ENCODE measurements at regions not wholly inside any gene's neighbourhood (a gene's known extent, or its start where the extent isn't known, plus 50 kb on each side); places are given as distances from the start of the nearest gene placed in this dataset.

DNA sequence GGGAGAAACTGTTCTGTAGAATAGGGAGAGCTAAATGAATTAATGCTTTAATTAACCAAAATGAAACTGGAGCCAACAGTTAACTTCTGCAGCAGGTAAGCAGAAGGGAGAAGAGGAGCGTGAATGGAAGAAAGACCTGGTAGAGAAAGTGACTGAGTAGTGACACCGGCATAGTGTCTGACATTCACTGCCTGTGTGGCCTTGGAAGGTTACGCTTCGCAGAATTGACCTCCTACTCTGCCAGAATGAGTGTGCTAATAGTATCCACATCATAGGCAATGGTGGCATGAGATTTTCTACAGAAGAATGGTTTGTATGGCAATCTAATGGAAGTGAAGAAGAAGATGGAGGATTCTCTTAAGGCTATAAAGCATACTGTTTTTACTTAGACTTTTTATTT is 614.4 kb downstream of the CPS1 start:
- POLR2A ChIA-PET: no interaction called here
- Mint-ChIP-seq H3K4me3 (no peak overlapping the region), H3K4me1 (no peaks in the 10 kb centered on the region), H3K36me3 (ENCODE audit: low read depth) (no peaks in the 10 kb centered on the region), H3K9me3 (no peaks in the 10 kb centered on the region), H3K27ac (no peak overlapping the region), H3K27me3 (no peaks in the 10 kb centered on the region)
- ATAC-seq (ENCODE audit: low read depth): no peak
- TF ChIP-seq CTCF (IDR thresholded peaks at IDR 0.05): no peak
- no peak for DNase-seq
- intact Hi-C loops (cut with micrococcal nuclease): no loop called here
- CTCF ChIA-PET: no interaction called here

DNA sequence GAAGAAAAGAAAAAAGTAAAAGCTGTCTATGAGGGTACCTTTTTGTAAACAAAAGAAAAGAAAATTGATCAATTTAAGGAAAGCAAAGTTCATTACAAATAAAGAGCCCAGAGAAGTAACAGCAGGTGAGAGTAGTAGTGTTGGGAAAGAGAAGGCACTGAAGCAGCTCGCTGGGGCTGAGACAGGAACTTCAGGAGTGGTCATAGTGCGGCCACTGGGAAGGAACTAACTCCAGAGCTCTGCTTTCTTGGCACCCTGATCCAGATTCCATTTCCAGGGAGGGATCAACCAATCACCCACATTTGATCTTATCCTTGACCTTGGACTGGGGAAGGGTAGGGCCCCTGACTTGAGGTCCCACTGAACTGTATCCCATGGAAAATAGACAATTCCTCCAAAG is 617.6 kb downstream of the CPS1 start:
- ChIA-PET POLR2A (no interaction called here), CTCF (no interaction called here)
- Mint-ChIP-seq H3K27me3 (no peaks in the 10 kb centered on the region), H3K4me3 (no peak overlapping the region), H3K9me3 (no peaks in the 10 kb centered on the region), H3K27ac (no peak overlapping the region), H3K36me3 (ENCODE audit: low read depth) (no peaks in the 10 kb centered on the region), H3K4me1 (no peaks in the 10 kb centered on the region)
- ATAC-seq (ENCODE audit: low read depth) (no peak), DNase-seq (no peak)
- intact Hi-C loops (cut with micrococcal nuclease): no loop called here
- TF ChIP-seq CTCF (IDR thresholded peaks at IDR 0.05): no peak

GRCh38 chr2:211174631-211175030 is 618.2 kb downstream of the CPS1 start:
- Mint-ChIP-seq H3K27me3 (no peaks in the 10 kb centered on the region), H3K4me3 (no peak overlapping the region), H3K4me1 (no peaks in the 10 kb centered on the region), H3K36me3 (ENCODE audit: low read depth) (no peaks in the 10 kb centered on the region), H3K27ac (no peak overlapping the region), H3K9me3 (no peaks in the 10 kb centered on the region)
- intact Hi-C loops (cut with micrococcal nuclease): no loop called here
- CTCF ChIA-PET: no interaction called here
- POLR2A ChIA-PET: no interaction called here
- no peak for DNase-seq
- TF ChIP-seq CTCF (IDR thresholded peaks at IDR 0.05): no peak
- ATAC-seq (ENCODE audit: low read depth): no peak

DNA sequence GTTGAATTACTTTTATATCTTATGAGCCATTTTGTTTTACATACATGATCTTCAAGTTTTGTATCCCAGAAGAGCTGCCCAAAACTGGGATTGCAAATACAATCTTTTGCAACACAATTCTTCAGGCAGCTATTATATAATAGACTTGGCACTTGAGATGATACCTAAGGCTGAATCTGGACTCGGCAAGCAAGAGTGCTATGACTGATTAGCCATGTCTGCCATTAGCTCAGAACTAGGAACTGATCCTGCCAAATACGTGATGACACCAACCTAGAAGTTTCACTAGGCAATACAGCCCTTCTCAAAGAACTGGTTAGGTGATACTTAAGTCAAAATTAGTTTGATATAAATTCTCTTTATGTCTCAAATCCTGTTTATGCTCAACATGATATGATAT is 619.6 kb downstream of the CPS1 start:
- CTCF ChIA-PET: no interaction called here
- Mint-ChIP-seq H3K4me1 (no peaks in the 10 kb centered on the region), H3K9me3 (no peaks in the 10 kb centered on the region), H3K27me3 (no peaks in the 10 kb centered on the region), H3K4me3 (no peak overlapping the region), H3K27ac (no peak overlapping the region), H3K36me3 (ENCODE audit: low read depth) (no peaks in the 10 kb centered on the region)
- TF ChIP-seq CTCF (IDR thresholded peaks at IDR 0.05): no peak
- POLR2A ChIA-PET: no interaction called here
- ATAC-seq (ENCODE audit: low read depth) (no peak), DNase-seq (no peak)
- intact Hi-C loops (cut with micrococcal nuclease): no loop called here

DNA sequence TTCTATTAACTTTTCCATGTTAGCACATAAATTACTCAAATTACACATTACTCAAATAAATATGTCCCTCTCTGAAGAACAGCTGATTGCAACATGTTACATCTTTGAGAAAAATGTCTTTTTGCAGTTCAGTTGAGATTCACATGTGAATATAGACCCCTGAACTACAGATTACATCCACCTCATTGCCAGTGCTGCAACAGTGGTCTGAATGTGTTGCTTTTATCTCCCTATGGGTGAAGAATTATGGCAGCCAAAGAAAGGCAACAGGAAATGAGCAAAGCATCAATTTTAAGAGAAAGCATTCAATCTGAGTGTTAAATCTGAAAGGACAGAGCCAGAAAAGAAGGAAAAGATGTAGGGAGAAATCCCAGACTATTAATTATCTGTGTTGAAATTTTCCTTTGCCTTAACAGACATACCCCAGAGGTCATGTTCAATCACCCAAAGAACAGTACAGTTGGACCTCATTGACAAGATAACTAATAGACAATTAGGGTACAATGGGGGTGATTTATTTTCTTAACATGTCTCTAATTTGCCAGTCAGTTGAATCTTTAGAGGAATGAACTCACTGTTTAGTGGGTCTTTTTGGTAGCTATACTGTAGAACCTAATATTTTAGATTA is 620.2 kb downstream of the CPS1 start:
- Mint-ChIP-seq H3K27ac (no peak overlapping the region), H3K4me1 (no peaks in the 10 kb centered on the region), H3K27me3 (no peaks in the 10 kb centered on the region), H3K36me3 (ENCODE audit: low read depth) (no peaks in the 10 kb centered on the region), H3K4me3 (no peak overlapping the region), H3K9me3 (no peaks in the 10 kb centered on the region)
- CTCF ChIA-PET: no interaction called here
- intact Hi-C loops (cut with micrococcal nuclease): no loop called here
- POLR2A ChIA-PET: no interaction called here
- ATAC-seq (ENCODE audit: low read depth) (no peak), DNase-seq (no peak)
- no peak for TF ChIP-seq CTCF (IDR thresholded peaks at IDR 0.05)

Data from activated B cell treated with CpG ODN at 0.5 μM for 24 hours (primary cell).